EH (cell line): ENCODE measurements at regions not wholly inside any gene's neighbourhood (a gene's known extent, or its start where the extent isn't known, plus 50 kb on each side); places are given as distances from the start of the nearest gene placed in this dataset.
"Not testable (repeated sequence)": the region's sequence is repeated elsewhere in the genome, so short reads cannot be mapped to it uniquely, and the experiment has no call there.

Experiments used
- DNase-seq: peaks from one replicate; pipeline ENCODE4 v3.0.0-alpha.2; 2015; ENCODE audit warnings: low read depth

- DNase-seq = not testable (repeated sequence)
Measured at GRCh38 chr12:65678172-65678571, 146.1 kb upstream of the HMGA2 start.

DNA sequence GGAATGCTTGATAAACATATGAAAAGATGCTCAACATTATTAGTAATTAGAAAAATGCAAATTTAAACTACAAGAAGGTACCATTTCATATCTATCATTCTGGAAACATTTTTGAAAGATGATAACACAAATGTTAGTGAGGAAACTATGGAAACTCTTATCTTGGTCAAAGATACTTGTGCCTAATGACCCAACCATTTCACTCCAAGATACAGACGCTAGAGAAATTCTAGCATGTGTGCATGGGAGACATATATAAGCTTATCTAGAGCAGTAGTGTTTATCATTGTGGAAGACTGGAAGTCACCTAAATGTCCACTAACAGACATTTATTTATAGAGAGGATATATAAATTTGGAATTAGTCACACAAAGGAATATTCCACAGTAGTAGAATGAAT is 143.1 kb upstream of the HMGA2 start:
- no peak for DNase-seq

DNA sequence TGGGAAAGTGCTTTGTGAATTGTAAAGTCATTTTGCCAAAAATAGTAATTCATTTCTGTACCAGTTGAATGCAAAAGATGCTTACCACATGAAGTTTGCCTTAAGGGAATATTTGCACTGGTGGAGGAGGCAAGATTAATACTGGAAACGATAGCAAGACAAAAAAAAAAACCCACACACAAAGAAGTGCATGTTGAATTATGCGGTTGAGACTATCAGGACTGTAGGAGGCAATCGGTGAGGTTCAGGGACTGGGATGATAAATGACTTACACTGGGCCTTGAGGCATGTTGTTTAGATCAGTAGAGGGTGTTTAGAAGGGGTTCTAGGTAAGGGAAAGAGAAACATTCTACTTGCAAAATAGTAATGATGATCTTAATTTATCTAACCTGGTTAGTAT is 142.2 kb upstream of the HMGA2 start:
- no peak for DNase-seq

DNA sequence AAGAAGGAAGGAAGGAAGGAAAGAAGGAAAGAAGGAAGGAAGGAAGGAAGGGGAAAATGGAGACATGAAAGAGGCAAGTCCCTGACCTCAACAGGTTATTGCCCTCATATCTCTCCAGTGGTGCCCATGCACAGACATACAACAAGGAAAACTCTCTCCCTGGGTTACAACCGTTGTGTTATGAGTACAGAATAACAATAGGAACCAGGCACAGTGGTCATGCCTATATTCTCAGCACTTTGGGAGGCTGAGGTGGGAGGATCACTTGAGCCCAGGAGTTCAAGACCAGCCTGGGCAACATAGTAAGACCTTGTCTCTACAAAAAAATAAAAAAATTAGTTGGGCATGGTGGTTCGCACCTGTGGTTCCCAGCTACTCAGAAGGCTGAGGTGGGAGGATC is 139.4 kb upstream of the HMGA2 start:
- DNase-seq = no peak

DNA sequence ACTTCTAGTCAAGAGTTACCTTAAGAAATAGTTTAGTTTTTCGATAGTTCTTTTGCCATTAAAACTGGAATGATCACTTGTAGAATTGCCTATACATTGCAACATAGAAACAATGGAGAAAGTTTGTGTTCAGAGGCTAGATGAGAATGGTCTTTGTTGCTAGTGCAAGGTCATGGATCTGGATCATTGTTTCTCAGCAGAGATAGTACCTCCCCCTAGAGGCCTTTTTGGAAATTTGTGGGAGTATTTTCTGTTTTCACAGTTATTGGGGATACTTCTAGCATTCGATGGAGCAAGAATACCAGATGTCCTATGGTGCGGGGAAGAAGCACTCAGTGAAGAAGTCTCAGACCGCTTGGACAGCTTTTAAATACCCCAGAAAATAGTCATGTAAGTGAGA is 138.8 kb upstream of the HMGA2 start:
- peak; percentile 55 for DNase-seq

DNA sequence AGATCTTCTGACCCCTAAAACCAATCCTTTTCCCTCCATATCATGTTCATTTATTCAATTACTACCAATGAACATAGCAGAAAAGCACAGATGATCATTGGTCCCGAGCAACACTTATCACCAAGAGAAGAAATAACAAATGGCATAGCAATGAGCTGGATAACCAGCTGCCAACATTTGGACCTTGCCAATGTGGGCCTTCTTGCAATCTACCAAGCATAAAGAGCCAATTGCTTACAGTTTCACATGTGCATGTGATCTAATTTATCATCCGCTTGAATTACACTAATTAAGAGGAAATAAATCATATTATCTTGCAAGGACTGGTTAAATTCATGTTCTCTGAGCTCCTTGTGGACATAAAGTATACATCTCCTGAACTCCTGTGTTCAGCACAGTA is 134.8 kb upstream of the HMGA2 start:
- no peak for DNase-seq

- DNase-seq = no peak
Measured at GRCh38 chr12:65690477-65690876, 133.8 kb upstream of the HMGA2 start.

DNA sequence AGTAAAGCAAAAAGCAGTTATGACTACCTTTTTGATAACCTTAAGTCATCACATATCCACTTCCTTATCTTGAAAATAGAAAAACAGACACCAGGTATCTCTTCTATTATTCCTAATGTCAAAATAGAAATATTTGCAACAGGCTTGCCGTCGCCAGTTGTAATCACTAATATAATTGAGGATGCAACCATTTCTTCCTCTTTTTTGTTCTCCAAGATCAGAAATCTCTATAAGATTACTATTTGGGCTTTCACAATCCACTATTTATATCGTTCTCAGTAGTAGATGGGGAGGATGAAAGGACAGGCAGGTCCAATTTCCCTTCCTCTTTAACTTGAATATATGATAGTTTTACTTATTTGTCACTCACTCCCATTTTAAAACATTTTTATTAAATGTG is 130.2 kb upstream of the HMGA2 start:
- no peak for DNase-seq

DNA sequence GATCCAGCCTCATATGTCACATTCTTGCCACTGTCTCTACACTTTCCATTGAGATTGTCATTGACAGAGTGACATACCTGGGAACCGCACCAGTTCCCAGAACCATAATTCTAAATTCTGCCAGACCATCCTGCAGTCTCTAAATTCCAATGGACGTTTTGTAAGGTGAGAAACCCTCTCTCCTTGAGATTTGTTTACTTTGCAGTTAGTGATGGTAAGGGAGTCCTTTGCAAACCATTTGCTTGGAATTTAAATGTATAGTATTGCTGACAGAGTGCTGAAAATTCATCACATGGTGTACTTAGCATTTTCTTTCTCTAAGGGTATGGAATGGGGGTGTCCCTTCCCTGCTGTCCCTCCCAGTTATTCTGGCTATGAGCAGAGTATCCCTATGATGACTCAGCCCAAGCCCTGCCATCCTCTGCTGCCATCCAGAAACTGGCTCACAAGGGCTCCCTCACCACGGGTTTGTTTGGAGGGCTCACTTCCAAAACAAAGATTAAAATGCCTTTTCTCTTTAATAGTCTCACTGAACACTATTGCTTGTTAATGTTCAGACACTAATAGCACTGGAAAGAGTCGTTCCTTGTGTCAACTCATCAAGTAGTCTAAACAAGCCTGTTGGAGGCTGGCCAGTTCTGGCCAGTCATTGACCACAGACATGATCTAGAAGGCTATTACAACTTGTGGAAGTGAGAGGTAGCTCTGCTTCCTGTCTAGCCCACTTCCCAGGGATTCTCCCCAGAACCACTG is 129.0 kb upstream of the HMGA2 start:
- peak; percentile 99 for DNase-seq

- DNase-seq = peak; percentile 14
Measured at GRCh38 chr12:65696227-65696626, 128.1 kb upstream of the HMGA2 start.

- DNase-seq = peak; percentile 54
Measured at GRCh38 chr12:65699251-65699650, 125.0 kb upstream of the HMGA2 start.

DNA sequence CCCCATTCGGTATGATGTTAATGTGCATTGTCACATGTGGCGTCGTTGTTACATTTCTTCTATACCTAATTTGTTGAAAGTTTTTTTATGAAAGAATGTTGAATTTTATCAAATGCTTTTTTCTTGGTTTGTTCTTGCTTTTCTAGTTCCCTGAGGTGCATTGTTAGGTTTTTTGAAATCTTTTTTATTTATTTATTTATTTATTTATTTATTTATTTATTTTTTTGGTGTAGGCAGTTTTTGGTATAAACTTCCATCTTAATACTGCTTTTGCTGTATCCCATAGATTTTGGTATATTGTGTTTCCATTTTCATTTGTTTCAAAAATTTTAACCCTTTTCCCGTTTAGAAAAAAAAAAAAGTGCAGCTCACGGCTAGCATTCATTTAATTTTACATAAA is 121.1 kb upstream of the HMGA2 start:
- DNase-seq = no peak

GRCh38 chr12:65705380-65705876 is 118.9 kb upstream of the HMGA2 start:
- no peak for DNase-seq

GRCh38 chr12:65707051-65707450 is 117.2 kb upstream of the HMGA2 start:
- DNase-seq = no peak

DNA sequence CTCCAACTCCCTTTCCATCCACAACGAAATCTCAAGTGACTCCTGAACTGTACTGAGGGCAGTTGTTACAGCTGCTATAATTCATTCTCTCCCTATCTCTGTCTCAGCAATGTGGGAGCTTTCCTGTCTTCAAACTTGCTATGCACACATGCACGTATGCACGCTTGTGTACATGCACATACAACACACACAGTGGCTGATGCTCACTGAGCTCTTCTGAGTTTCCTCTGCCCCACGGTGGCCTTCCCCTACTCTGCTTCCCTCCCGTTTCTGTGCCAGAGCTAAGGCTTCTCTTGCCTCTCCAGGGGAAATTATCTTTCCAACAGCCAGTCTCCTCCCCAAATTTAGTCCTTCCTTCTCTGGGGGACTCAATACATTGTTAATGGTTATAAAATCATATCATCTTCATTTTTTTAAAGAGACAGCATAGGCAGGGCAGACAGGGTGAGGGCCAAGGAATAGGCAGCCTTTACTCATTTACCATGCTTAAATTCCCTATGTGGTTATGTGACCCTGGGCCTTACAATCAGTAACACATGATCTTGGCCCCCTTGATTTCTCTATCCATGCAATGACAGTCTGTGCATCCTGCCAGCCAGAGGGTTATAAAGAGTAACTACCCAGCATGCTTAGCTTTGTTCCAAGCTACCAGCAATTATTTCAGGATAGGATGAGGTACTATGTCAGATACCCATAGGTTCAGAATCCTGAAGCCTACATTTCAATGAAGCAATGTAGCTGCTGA is 111.9 kb upstream of the HMGA2 start:
- no peak for DNase-seq

DNA sequence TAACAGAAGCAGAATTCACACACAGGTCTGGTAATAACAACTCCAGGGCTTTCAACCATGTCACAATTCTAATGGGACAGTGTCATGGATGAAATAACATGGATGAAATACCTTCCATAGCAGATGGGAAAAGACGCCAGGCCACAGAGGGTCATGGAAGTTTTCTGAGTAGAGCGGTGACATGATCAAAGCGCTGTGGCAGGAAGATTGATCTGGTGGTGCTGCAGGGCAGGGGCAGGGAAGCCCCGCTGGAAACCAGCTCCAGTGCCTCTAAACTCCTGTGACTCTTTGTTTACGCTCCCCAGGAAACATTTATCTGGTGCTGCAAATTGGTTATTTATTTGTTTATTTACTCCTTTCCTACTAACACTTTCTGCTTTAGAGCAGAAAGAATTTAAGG is 108.3 kb upstream of the HMGA2 start:
- no peak for DNase-seq

DNA sequence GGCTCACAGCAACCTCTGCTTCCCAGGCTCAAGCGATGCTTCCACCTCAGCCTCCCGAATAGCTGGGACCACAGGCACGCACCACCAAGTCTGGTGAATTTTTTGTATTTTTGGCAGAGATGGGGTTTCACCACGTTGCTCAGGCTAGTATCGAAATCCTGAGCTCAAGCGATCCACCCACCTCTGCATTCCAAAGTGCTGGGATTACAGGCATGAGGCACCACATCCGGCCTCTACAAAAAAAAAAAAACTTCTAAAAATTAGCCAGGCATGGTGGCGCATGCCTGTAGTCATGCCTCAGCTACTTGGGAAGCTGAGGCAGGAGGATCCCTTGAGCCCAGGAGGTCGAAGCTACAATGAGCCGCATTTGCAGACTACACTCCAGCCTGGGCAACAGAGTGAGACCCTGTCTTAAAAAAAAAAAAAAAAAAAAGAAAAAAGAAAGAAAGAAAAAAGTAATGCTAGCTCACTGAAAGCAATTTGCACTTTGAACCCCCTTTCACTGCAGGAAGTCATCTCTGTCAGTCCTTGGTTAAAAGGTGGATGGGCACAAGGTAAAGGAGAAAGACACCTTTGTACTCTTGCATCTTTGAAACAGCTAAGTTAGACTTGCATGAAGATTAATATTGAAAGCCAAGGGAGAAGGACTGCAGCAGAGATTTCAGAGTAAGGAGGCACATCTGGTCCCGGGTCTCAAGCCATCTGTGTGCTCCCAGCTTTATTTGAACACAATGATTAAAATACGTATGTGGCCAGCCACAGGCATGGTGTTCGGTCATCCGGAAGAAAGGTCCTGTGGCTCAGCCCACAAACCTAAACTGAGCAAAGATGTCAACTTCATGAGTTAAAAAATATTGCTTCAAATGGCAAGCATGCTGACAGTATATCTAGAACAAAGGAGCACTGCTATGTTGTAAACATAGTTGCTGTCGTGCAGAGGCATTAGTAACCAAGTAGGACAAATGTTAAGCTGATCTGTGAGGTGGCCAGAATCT is 103.8 kb upstream of the HMGA2 start:
- DNase-seq = peak; percentile 90

DNA sequence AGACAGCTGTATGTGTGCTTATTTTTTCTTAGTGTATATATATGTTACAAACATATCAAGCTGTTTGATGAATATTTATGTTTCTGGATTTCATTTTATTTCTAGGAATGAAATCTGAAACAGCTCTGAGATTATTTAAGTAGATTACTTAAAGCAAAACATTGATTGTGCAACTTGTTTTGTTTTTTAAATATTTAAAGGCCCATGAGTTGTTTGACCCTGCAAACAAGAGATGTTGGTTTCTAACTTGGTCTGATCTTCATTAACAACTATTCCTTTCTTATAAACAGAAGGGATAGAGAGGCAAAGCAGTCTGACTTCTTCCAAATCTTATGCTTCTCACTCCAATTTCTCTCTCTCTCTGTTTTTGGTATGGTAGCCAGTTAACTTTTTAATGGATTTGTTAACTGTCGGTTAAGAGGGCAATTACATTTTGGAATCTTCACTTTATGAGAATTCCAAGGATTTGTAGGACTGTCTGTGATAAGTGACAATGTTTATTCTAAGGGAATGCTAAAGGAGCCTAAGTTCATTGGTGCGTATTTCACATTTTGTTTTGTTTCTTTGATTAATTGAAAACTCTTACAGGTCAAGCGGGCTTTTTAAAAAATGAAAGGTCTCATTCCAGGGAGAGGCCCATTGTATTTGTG is 102.6 kb upstream of the HMGA2 start:
- peak; percentile 32 for DNase-seq

GRCh38 chr12:65725376-65725775 is 98.9 kb upstream of the HMGA2 start:
- peak; percentile 78 for DNase-seq

GRCh38 chr12:65728455-65728847 is 95.8 kb upstream of the HMGA2 start:
- no peak for DNase-seq
